ENCODE measurements at regions not wholly inside any gene's neighbourhood (a gene's known extent, or its start where the extent isn't known, plus 50 kb on each side); places are given as distances from the start of the nearest gene placed in this dataset.

DNA sequence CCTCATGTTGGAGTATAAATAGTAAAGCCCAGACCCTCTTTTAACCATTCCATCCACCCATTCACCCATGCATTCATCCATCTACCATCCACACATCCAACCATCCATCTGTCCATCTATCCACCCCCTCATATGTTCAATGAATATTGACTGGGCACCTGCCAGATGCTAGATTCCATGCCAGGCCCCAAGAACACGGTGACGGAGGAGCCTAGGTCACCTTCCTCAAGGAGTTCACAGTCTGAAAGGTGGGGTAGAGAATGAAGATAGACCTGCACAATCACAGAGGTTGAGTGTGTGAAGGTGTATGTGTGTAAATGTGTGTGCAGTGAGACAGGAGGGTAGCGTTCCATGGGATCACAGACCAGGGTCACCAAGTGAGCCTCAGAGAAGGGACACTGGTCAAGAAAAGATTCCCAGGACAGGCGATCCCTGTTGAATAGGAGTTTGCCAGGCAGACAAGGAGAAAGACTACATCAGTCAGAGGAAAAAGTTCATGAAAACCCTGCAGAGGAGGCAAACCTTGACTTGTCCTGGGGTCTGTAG is 287.2 kb downstream of the CYP26B1 start:
- Histone ChIP-seq H3K4me3 (no peak overlapping the region), H3K9me3 (no peaks in the 10 kb centered on the region), H3K27me3 (replicated peaks; ENCODE audit: insufficient read depth) (no peaks in the 10 kb centered on the region), H3K4me1 (ENCODE audit: control insufficient read depth in 1 of 2, low read depth in 2 of 2) (peaks cover 2 to 14% of the 10 kb centered on the region in 2 donors), H3K36me3 (no peaks in the 10 kb centered on the region), H3K27ac (no peak overlapping the region)
- no peak for TF ChIP-seq CTCF (IDR thresholded peaks at IDR 0.05)
- ATAC-seq (ENCODE audit: insufficient number of reproducible peaks, low FRiP score, low read depth) = no peak
- no peak for DNase-seq (ENCODE audit: low spot score)

- DNase-seq (ENCODE audit: low spot score) = no peak
- no peaks in the 10 kb centered on the region for H3K27me3 ChIP-seq (replicated peaks; ENCODE audit: insufficient read depth)
- H3K9me3 ChIP-seq = no peaks in the 10 kb centered on the region
- H3K27ac ChIP-seq = no peak overlapping the region
- no peak overlapping the region for H3K4me3 ChIP-seq
- no peak for TF ChIP-seq CTCF (IDR thresholded peaks at IDR 0.05)
- no peaks in the 10 kb centered on the region for H3K36me3 ChIP-seq
- ATAC-seq (ENCODE audit: insufficient number of reproducible peaks, low FRiP score, low read depth) = no peak
- H3K4me1 ChIP-seq (ENCODE audit: control insufficient read depth in 1 of 2, low read depth in 2 of 2) = peaks cover 2 to 14% of the 10 kb centered on the region in 2 donors
Observed at GRCh38 chr2:71859211-71859847, 288.3 kb downstream of the CYP26B1 start.

GRCh38 chr2:71858071-71858470 is 289.6 kb downstream of the CYP26B1 start:
- ATAC-seq (ENCODE audit: insufficient number of reproducible peaks, low FRiP score, low read depth) (no peak), DNase-seq (ENCODE audit: low spot score) (no peak)
- Histone ChIP-seq H3K4me1 (ENCODE audit: control insufficient read depth in 1 of 2, low read depth in 2 of 2) (peaks cover 2 to 19% of the 10 kb centered on the region in 2 donors), H3K27me3 (replicated peaks; ENCODE audit: insufficient read depth) (no peaks in the 10 kb centered on the region), H3K36me3 (no peaks in the 10 kb centered on the region), H3K4me3 (no peak overlapping the region), H3K27ac (peak overlapping the region in 1 of 2 donors; percentile 48), H3K9me3 (no peaks in the 10 kb centered on the region)
- TF ChIP-seq CTCF (IDR thresholded peaks at IDR 0.05) = no peak

DNA sequence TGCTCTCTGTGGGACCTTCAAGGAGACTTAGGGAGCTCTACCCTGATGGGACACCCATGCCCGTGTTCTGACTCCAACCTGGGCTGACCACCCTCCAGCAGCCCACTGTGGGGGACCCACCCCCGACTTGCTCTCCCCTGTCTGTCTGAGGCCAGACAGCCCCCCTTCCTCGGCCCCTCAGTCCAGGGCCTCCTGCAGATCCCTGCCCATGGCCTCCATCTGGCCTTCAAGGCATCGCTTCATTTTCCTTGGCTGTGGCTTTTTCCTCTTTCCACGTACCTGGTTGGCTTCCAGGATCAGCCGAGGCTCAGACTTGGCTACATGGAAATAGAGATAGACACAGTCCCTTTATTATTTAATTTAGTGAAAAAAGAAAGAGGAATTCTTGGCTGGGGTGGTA is 290.0 kb downstream of the CYP26B1 start:
- ATAC-seq (ENCODE audit: insufficient number of reproducible peaks, low FRiP score, low read depth) (no peak), DNase-seq (ENCODE audit: low spot score) (no peak)
- Histone ChIP-seq H3K27ac (peak overlapping the region in 1 of 2 donors; percentile 48), H3K4me3 (no peak overlapping the region), H3K4me1 (ENCODE audit: control insufficient read depth in 1 of 2, low read depth in 2 of 2) (peaks cover 2 to 23% of the 10 kb centered on the region in 2 donors), H3K36me3 (no peaks in the 10 kb centered on the region), H3K27me3 (replicated peaks; ENCODE audit: insufficient read depth) (no peaks in the 10 kb centered on the region), H3K9me3 (no peaks in the 10 kb centered on the region)
- TF ChIP-seq CTCF (IDR thresholded peaks at IDR 0.05) = no peak

DNA sequence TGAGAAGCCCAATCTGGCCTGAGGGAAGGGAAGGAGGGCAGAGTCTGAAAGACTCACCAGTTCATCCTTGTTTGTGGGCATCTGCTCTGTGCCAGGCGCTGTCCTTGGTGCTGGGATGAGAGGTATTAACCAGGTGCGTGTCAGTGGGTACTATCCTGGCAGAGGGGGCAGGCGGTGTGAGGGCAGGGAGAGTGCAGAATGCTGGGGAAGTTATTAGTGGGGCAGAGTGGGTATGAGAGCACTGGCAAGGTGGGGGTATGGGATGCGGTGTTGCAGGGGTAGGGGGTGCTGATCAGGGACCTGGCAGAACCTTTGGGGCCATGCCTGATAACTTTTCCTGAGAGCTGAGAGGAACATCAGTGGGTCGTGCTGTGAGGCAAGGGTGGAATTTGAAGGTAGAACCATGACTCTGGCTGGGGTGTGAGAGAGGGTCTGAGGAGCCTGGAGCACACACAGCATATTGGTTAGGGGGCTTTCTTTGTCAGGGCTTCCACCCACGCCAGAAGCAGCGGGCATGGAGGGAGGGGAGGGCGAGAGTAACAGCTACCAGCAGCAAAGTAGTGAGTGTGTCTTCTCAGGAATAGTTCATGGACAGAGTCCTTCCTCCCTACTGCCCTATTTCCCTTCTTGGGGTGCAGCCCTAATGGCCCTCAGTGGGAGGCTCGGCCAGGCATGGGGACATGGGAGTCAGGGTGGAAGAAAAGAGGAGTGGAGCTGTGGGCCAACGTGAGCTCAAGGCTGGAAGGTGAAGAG is 290.7 kb downstream of the CYP26B1 start:
- DNase-seq (ENCODE audit: low spot score) (no peak), ATAC-seq (ENCODE audit: insufficient number of reproducible peaks, low FRiP score, low read depth) (no peak)
- no peaks in the 10 kb centered on the region for H3K36me3 ChIP-seq
- H3K27me3 ChIP-seq (replicated peaks; ENCODE audit: insufficient read depth) = no peaks in the 10 kb centered on the region
- no peak overlapping the region for H3K4me3 ChIP-seq
- no peak overlapping the region for H3K27ac ChIP-seq
- no peaks in the 10 kb centered on the region for H3K9me3 ChIP-seq
- no peak for TF ChIP-seq CTCF (IDR thresholded peaks at IDR 0.05)
- H3K4me1 ChIP-seq (ENCODE audit: control insufficient read depth in 1 of 2, low read depth in 2 of 2) = peaks cover 8 to 30% of the 10 kb centered on the region in 2 donors

All from thoracic aorta (tissue), 2 donors.